ENCODE measurements at regions not wholly inside any gene's neighbourhood (a gene's known extent, or its start where the extent isn't known, plus 50 kb on each side); places are given as distances from the start of the nearest gene placed in this dataset.

GRCh38 chr4:119930546-119930945, 136.1 kb downstream of the MAD2L1 start:
- TF ChIP-seq POLR2A (IDR thresholded peaks at IDR 0.05) = no peak
- no peak for TF ChIP-seq CTCF (IDR thresholded peaks at IDR 0.05)
